ENCODE measurements at regions not wholly inside any gene's neighbourhood (a gene's known extent, or its start where the extent isn't known, plus 50 kb on each side); places are given as distances from the start of the nearest gene placed in this dataset.

GRCh38 chr14:58730792-58731464 lies 93.2 kb downstream of the DACT1 start:
- H3K27me3 ChIP-seq (ENCODE audit: insufficient read depth, low read depth) = no peaks in the 10 kb centered on the region
- no peaks in the 10 kb centered on the region for H3F3A ChIP-seq (ENCODE audit: insufficient read depth, low read depth)
- DNase-seq = no peak
- no peaks in the 10 kb centered on the region for H3K4me1 ChIP-seq (replicated peaks; ENCODE audit: insufficient read depth)
- H3K79me2 ChIP-seq (ENCODE audit: low read depth) = no peaks in the 10 kb centered on the region
- TF ChIP-seq EZH2 (IDR thresholded peaks at IDR 0.05; ENCODE audit: low read depth) = no peak
- no peak for TF ChIP-seq CTCF (conservative IDR thresholded peaks at IDR 0.05)
- intact Hi-C loops (cut with micrococcal nuclease; ENCODE audit: unreplicated experiment) = no loop called here
- no peaks in the 10 kb centered on the region for H3K9me2 ChIP-seq (ENCODE audit: insufficient read depth)
- BruUV-seq (replicated peaks) = no TSS peak
- no peaks in the 10 kb centered on the region for H4K20me1 ChIP-seq (ENCODE audit: insufficient read depth)
- no peak overlapping the region for H3K4me2 ChIP-seq
- no peak overlapping the region for H2AFZ ChIP-seq
- no peaks in the 10 kb centered on the region for H3K36me3 ChIP-seq (ENCODE audit: low read depth)
- peak overlapping the region; percentile 38 for H3K27ac ChIP-seq
- POLR2A ChIA-PET (ENCODE audit: unreplicated experiment) = no interaction called here
- 0 out of 2 replicates have a peak, but pooled peaks cover 6% of the 10 kb centered on the region for H3K9me3 ChIP-seq (ENCODE audit: insufficient read depth, low read depth)
- CTCF ChIA-PET = no interaction called here
- H3K4me3 ChIP-seq = no peak overlapping the region

- POLR2A ChIA-PET (ENCODE audit: unreplicated experiment) = interaction anchor here (0.7 kb wide), 1 partner anchor 19 kb away, joined by 3 read pairs; no protein-coding TSS in a partner anchor
- Histone ChIP-seq H3K4me1 (replicated peaks; ENCODE audit: insufficient read depth) (no peaks in the 10 kb centered on the region), H3K27ac (peak overlapping the region; percentile 38), H2AFZ (no peak overlapping the region), H4K20me1 (ENCODE audit: insufficient read depth) (no peaks in the 10 kb centered on the region), H3F3A (ENCODE audit: insufficient read depth, low read depth) (no peaks in the 10 kb centered on the region), H3K4me2 (0 out of 2 replicates have a peak overlapping the region, but pooled peaks have one; percentile 3), H3K27me3 (ENCODE audit: insufficient read depth, low read depth) (no peaks in the 10 kb centered on the region), H3K79me2 (ENCODE audit: low read depth) (no peaks in the 10 kb centered on the region), H3K9me3 (ENCODE audit: insufficient read depth, low read depth) (0 out of 2 replicates have a peak, but pooled peaks cover 6% of the 10 kb centered on the region), H3K36me3 (ENCODE audit: low read depth) (no peaks in the 10 kb centered on the region), H3K4me3 (no peak overlapping the region), H3K9me2 (ENCODE audit: insufficient read depth) (no peaks in the 10 kb centered on the region)
- no TSS peak for BruUV-seq (replicated peaks)
- CTCF ChIA-PET = no interaction called here
- intact Hi-C loops (cut with micrococcal nuclease; ENCODE audit: unreplicated experiment) = no loop called here
- no peak for TF ChIP-seq CTCF (conservative IDR thresholded peaks at IDR 0.05)
- no peak for TF ChIP-seq EZH2 (IDR thresholded peaks at IDR 0.05; ENCODE audit: low read depth)
- DNase-seq = no peak
Measured at GRCh38 chr14:58731465-58732293, 93.9 kb downstream of the DACT1 start.

GRCh38 chr14:58732387-58732786 lies 94.6 kb downstream of the DACT1 start:
- intact Hi-C loops (cut with micrococcal nuclease; ENCODE audit: unreplicated experiment) = no loop called here
- no peak for DNase-seq
- Histone ChIP-seq H3F3A (ENCODE audit: insufficient read depth, low read depth) (no peaks in the 10 kb centered on the region), H3K9me3 (ENCODE audit: insufficient read depth, low read depth) (0 out of 2 replicates have a peak, but pooled peaks cover 6% of the 10 kb centered on the region), H2AFZ (no peak overlapping the region), H3K4me2 (0 out of 2 replicates have a peak overlapping the region, but pooled peaks have one; percentile 3), H4K20me1 (ENCODE audit: insufficient read depth) (no peaks in the 10 kb centered on the region), H3K4me1 (replicated peaks; ENCODE audit: insufficient read depth) (no peaks in the 10 kb centered on the region), H3K27ac (no peak overlapping the region), H3K79me2 (ENCODE audit: low read depth) (no peaks in the 10 kb centered on the region), H3K36me3 (ENCODE audit: low read depth) (no peaks in the 10 kb centered on the region), H3K4me3 (no peak overlapping the region), H3K27me3 (ENCODE audit: insufficient read depth, low read depth) (no peaks in the 10 kb centered on the region), H3K9me2 (ENCODE audit: insufficient read depth) (no peaks in the 10 kb centered on the region)
- ChIA-PET CTCF (no interaction called here), POLR2A (ENCODE audit: unreplicated experiment) (no interaction called here)
- no peak for TF ChIP-seq CTCF (conservative IDR thresholded peaks at IDR 0.05)
- no peak for TF ChIP-seq EZH2 (IDR thresholded peaks at IDR 0.05; ENCODE audit: low read depth)
- BruUV-seq (replicated peaks) = no TSS peak
